IMR-90 (cell line): ENCODE measurements at regions not wholly inside any gene's neighbourhood (a gene's known extent, or its start where the extent isn't known, plus 50 kb on each side); places are given as distances from the start of the nearest gene placed in this dataset.

ENCODE experiments used
- BHLHE40 ChIP-seq: fragments of 150-350 bp; IDR thresholded peaks from 2 replicates; pipeline ENCODE4 v1.6.1; 2016; ENCODE audit warnings: mild to moderate bottlenecking, low read depth, low read length
- CHD1 ChIP-seq: IDR thresholded peaks from 2 replicates; pipeline ENCODE4 v1.6.1; 2012; ENCODE audit warnings: low read depth, low read length, improper control_type of control experiment
- FOS ChIP-seq: fragments of 150-350 bp; IDR thresholded peaks from 2 replicates; pipeline ENCODE4 v1.6.1; 2016; ENCODE audit warnings: low read depth, low read length
- MAFK ChIP-seq: IDR thresholded peaks from 2 replicates; pipeline ENCODE4 v1.6.1; 2012; ENCODE audit warnings: low read depth, low read length, improper control_type of control experiment
- MXI1 ChIP-seq: IDR thresholded peaks from 2 replicates; pipeline ENCODE4 v1.6.1; 2012; ENCODE audit warnings: low read depth, mild to moderate bottlenecking, low read length, moderate library complexity, borderline replicate concordance
- NFE2L2 ChIP-seq: fragments of 150-350 bp; IDR thresholded peaks from 2 replicates; pipeline ENCODE4 v1.6.1; 2016; ENCODE audit warnings: low read depth, mild to moderate bottlenecking, low read length
- POLR2A ChIP-seq: IDR thresholded peaks from 2 replicates; pipeline ENCODE4 v1.6.1; 2012; ENCODE audit warnings: mild to moderate bottlenecking, low read depth, low read length
- RAD21 ChIP-seq: IDR thresholded peaks from 2 replicates; pipeline ENCODE4 v1.6.1; 2012; ENCODE audit warnings: low read length, improper control_type of control experiment
- RCOR1 ChIP-seq: IDR thresholded peaks from 2 replicates; pipeline ENCODE4 v1.6.1; 2012; ENCODE audit warnings: mild to moderate bottlenecking, low read length, improper control_type of control experiment; ENCODE audit not compliant: insufficient replicate concordance
- RFX5 ChIP-seq: IDR thresholded peaks from 2 replicates; pipeline ENCODE4 v1.8.0; 2012; ENCODE audit warnings: low read depth, mild to moderate bottlenecking, low read length, moderate library complexity
- SMC3 ChIP-seq: fragments of 150-350 bp; IDR thresholded peaks from 2 replicates; pipeline ENCODE4 v1.6.1; 2016; ENCODE audit warnings: low read depth, mild to moderate bottlenecking, antibody characterized with exemption, low read length, moderate library complexity
- TF ChIP-seq, protein P1 (sequence below): conservative IDR thresholded peaks from 2 replicates; pipeline ENCODE4 v1.5.1; 2012; ENCODE audit warnings: mild to moderate bottlenecking, low read depth, low read length, improper control_type of control experiment
- TF ChIP-seq, protein P2 (sequence below): fragments of 150-350 bp; IDR thresholded peaks from 2 replicates; pipeline ENCODE4 v1.6.1; 2016; ENCODE audit warnings: low read depth, mild to moderate bottlenecking, low read length, moderate library complexity, borderline replicate concordance
- TF ChIP-seq, protein P3 (sequence below): fragments of 150-350 bp; IDR thresholded peaks from 2 replicates; pipeline ENCODE4 v1.6.1; 2017; ENCODE audit warnings: mild to moderate bottlenecking, antibody characterized with exemption, low read length, low read depth

DNA sequence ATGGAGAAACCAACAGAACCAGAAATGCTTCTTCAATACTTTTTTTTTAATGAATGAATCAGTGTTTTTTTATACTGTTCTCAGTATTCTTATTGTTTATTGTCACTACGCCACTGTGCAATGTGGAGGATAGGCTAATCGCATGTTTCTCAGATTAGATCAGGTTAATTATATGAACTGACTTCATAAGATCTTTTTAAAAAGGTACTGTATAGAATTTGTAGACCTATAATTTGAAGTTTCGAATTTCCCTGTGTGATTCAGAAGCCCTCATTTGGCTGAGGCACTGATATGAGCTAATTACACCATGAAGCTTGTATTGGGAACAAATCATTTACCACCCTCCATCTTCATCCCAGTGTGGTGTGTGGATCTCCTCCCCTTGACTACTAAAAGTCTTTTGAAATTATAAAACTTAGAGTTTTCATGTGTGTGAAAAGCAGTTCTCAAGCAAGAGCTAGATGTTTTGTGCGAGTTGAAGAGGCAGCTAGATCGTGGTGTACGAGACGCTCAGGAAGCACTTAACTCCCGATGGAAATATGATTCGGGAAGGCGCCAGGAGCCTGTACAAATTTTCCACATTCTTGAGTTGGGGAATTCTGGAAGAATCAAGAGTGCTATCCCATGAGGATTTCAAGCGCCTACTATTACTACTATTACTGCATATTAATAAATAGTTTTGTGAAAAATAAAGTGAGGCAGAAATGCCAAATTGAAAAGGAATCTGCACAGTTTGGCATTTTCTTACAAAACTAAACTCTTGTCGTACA is 52.1 kb upstream of the KCNE2 start:
- TF ChIP-seq, protein P1, sequence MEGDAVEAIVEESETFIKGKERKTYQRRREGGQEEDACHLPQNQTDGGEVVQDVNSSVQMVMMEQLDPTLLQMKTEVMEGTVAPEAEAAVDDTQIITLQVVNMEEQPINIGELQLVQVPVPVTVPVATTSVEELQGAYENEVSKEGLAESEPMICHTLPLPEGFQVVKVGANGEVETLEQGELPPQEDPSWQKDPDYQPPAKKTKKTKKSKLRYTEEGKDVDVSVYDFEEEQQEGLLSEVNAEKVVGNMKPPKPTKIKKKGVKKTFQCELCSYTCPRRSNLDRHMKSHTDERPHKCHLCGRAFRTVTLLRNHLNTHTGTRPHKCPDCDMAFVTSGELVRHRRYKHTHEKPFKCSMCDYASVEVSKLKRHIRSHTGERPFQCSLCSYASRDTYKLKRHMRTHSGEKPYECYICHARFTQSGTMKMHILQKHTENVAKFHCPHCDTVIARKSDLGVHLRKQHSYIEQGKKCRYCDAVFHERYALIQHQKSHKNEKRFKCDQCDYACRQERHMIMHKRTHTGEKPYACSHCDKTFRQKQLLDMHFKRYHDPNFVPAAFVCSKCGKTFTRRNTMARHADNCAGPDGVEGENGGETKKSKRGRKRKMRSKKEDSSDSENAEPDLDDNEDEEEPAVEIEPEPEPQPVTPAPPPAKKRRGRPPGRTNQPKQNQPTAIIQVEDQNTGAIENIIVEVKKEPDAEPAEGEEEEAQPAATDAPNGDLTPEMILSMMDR, result no peak
- TF ChIP-seq NFE2L2, result no peak
- no peak for TF ChIP-seq POLR2A
- TF ChIP-seq RFX5, result no peak
- TF ChIP-seq MAFK, result no peak
- TF ChIP-seq MXI1, result no peak
- TF ChIP-seq, protein P2, sequence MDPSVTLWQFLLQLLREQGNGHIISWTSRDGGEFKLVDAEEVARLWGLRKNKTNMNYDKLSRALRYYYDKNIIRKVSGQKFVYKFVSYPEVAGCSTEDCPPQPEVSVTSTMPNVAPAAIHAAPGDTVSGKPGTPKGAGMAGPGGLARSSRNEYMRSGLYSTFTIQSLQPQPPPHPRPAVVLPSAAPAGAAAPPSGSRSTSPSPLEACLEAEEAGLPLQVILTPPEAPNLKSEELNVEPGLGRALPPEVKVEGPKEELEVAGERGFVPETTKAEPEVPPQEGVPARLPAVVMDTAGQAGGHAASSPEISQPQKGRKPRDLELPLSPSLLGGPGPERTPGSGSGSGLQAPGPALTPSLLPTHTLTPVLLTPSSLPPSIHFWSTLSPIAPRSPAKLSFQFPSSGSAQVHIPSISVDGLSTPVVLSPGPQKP, result no peak
- TF ChIP-seq RCOR1, result no peak
- TF ChIP-seq CHD1, result no peak
- TF ChIP-seq SMC3, result no peak
- TF ChIP-seq RAD21, result no peak
- TF ChIP-seq, protein P3, sequence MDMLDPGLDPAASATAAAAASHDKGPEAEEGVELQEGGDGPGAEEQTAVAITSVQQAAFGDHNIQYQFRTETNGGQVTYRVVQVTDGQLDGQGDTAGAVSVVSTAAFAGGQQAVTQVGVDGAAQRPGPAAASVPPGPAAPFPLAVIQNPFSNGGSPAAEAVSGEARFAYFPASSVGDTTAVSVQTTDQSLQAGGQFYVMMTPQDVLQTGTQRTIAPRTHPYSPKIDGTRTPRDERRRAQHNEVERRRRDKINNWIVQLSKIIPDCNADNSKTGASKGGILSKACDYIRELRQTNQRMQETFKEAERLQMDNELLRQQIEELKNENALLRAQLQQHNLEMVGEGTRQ, result no peak
- no peak for TF ChIP-seq FOS
- no peak for TF ChIP-seq BHLHE40
